NCI-H82 treated with DMSO at 0.1 percent for 48 hours (cell line): ENCODE measurements at regions not wholly inside any gene's neighbourhood (a gene's known extent, or its start where the extent isn't known, plus 50 kb on each side); places are given as distances from the start of the nearest gene placed in this dataset.

Experiments
- DNase-seq: peaks from one replicate; lab custom pipeline; 2025; ENCODE audit not compliant: unreplicated experiment; lab: John Stamatoyannopoulos, UW

- peak; percentile 81 for DNase-seq
Measured at GRCh38 chr12:92208613-92209121, 63.0 kb upstream of the BTG1 start.

GRCh38 chr12:92206596-92206995, 61.0 kb upstream of the BTG1 start:
- no peak for DNase-seq

GRCh38 chr12:92206011-92206410, 60.4 kb upstream of the BTG1 start:
- DNase-seq: no peak

- no peak for DNase-seq
Measured at GRCh38 chr12:92199819-92200576, 54.4 kb upstream of the BTG1 start.

DNA sequence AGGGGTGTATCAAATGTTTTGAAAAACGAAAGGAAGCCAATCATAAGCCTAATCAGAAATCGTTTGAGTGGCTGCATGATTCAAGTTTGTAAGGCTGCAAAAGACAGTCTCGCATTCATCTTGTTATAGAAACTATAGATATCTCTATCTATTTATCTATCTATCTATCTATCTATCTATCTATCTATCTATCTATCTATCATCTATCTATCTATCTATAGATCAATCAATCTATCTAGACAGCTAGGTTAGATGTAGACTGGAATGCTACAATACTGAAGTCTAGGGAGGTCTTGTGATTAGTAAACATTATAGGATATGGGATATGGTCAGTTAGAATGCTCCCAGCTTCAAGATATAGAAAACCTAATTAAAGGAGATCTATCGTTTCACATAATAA, 52.2 kb upstream of the BTG1 start:
- no peak for DNase-seq

DNA sequence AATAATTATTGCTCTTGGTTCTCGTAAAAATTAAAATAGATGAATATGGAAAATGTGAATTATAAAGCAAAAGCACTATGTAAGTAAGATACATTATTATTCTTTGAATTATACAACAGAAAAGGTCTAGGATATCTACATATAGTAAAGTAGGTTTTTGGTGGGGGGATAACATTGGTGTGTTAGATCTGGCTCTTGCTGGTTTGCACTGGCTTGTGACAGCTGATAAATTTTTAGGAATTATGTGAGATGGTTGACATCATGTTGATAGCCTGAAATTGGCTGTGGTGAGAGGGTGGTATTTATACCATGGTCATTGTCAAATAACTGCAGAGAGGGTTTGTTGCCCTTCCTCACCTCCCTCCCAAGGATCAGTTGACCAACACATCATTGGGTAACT, 50.7 kb upstream of the BTG1 start:
- DNase-seq: no peak
